B cell (primary cell): ENCODE measurements at regions not wholly inside any gene's neighbourhood (a gene's known extent, or its start where the extent isn't known, plus 50 kb on each side); places are given as distances from the start of the nearest gene placed in this dataset.

Experiments used
- ATAC-seq: fragments of 200-7000 bp; cut with Tn5 transposase; one replicate; pipeline ENCODE4 v1.10.0; 2021; ENCODE audit warnings: low read depth, mild to moderate bottlenecking, moderate number of reproducible peaks, moderate library complexity
- CTCF ChIA-PET: fragments of 350-600 bp; sonication (Branson Sonifier 250); formaldehyde crosslinking; loops from one replicate; lab custom pipeline; 2021; ENCODE audit warnings: antibody characterized with exemption, inconsistent platforms; lab: Charles Lee
- POLR2A ChIA-PET: fragments of 350-600 bp; sonication (Branson Sonifier 250); formaldehyde crosslinking; loops from one replicate; lab custom pipeline; 2021; ENCODE audit warnings: antibody characterized with exemption; lab: Charles Lee
- DNase-seq: peaks from one replicate; pipeline ENCODE4 v3.0.0; 2013
- H2AFZ ChIP-seq: 2 replicates; pipeline ENCODE4 v1.6.1; 2012; ENCODE audit warnings: mild to moderate bottlenecking, low read depth, low read length; ENCODE audit not compliant: insufficient read depth, poor library complexity, severe bottlenecking
- H3K27ac ChIP-seq, 2 donors: 1 replicate in 1 of 2; 2 replicates in 1 of 2; pipeline ENCODE4 v1.5.1; 2012 to 2013; ENCODE audit warnings: low read length in 2 of 2, mild to moderate bottlenecking in 2 of 2, moderate library complexity in 1 of 2
- H3K27me3 ChIP-seq, 4 experiments: fragments of 200-600 bp in 1 of 4; sonication (generic) in 1 of 4; replicated peaks in 1 of 4; 1 replicate in 2 of 4; 2 replicates in 2 of 4; pipeline versions ENCODE4 v1.6.1 to v1.7.0; 2013 to 2016; ENCODE audit warnings: low read length in 3 of 4, mild to moderate bottlenecking in 2 of 4, mixed read lengths in 1 of 4, moderate library complexity in 1 of 4; ENCODE audit not compliant: insufficient read depth in 4 of 4, control insufficient read depth in 3 of 4; ENCODE audit errors: control extremely low read depth in 1 of 4
- H3K36me3 ChIP-seq, 2 experiments: replicated peaks in 1 of 2; 1 replicate in 1 of 2; 2 replicates in 1 of 2; pipeline versions ENCODE4 v1.6.1 to v1.7.1; 2013; ENCODE audit warnings: low read length in 1 of 2; ENCODE audit not compliant: insufficient read depth in 2 of 2, control insufficient read depth in 1 of 2; ENCODE audit errors: control extremely low read depth in 1 of 2, extremely low read depth in 1 of 2
- H3K4me1 ChIP-seq, 2 donors: fragments of 200-600 bp in 1 of 2; sonication (generic) in 1 of 2; 1 replicate in 1 of 2; 2 replicates in 1 of 2; pipeline versions ENCODE4 v1.5.1 to v1.6.1; 2013 to 2017; ENCODE audit warnings: low read length in 2 of 2; ENCODE audit not compliant: control insufficient read depth in 2 of 2, insufficient read depth in 2 of 2
- H3K4me2 ChIP-seq: replicated peaks from 2 replicates; pipeline ENCODE3; 2012; ENCODE audit warnings: mild to moderate bottlenecking, low read depth, low read length; ENCODE audit not compliant: poor library complexity, severe bottlenecking
- H3K4me3 ChIP-seq, 5 experiments: fragments of 200-600 bp in 1 of 5; sonication (generic) in 1 of 5; 1 replicate in 3 of 5; 2 replicates in 2 of 5; pipeline versions ENCODE4 v1.5.1 to v1.7.0; 2011 to 2016; ENCODE audit warnings: low read length in 4 of 5, mild to moderate bottlenecking in 4 of 5, low read depth in 2 of 5, control low read depth in 1 of 5, moderate library complexity in 1 of 5; ENCODE audit not compliant: insufficient read depth in 1 of 5; ENCODE audit errors: control extremely low read depth in 1 of 5, extremely low read depth in 1 of 5
- H3K79me2 ChIP-seq: fragments of 200-600 bp; sonication (generic); one replicate; pipeline ENCODE4 v1.6.0; 2016; ENCODE audit warnings: low read length; ENCODE audit not compliant: control insufficient read depth, insufficient read depth
- H3K9ac ChIP-seq: fragments of 200-600 bp; sonication (generic); 2 replicates; pipeline ENCODE4 v1.6.1; 2017; ENCODE audit warnings: mild to moderate bottlenecking, low read length, moderate library complexity
- H3K9me3 ChIP-seq, 3 donors: one replicate each; pipeline versions ENCODE4 v1.6.1 to v1.7.1; 2013; ENCODE audit warnings: low read length in 2 of 3; ENCODE audit not compliant: control insufficient read depth in 2 of 3, insufficient read depth in 1 of 3; ENCODE audit errors: control extremely low read depth in 1 of 3
- H4K20me1 ChIP-seq: 2 replicates; pipeline ENCODE4 v1.6.0; 2012; ENCODE audit warnings: mild to moderate bottlenecking, low read length; ENCODE audit not compliant: insufficient read depth, control insufficient read depth, poor library complexity, severe bottlenecking
- H3K27ac Mint-ChIP-seq: one replicate; pipeline ENCODE4 v1.8.0; 2021; ENCODE audit warnings: mixed read lengths
- H3K27me3 Mint-ChIP-seq: one replicate; pipeline ENCODE4 v1.8.0; 2021; ENCODE audit warnings: mixed read lengths
- H3K4me1 Mint-ChIP-seq: one replicate; pipeline ENCODE4 v1.8.0; 2021; ENCODE audit warnings: mixed read lengths
- H3K4me3 Mint-ChIP-seq: one replicate; pipeline ENCODE4 v1.8.0; 2021; ENCODE audit warnings: mixed read lengths
- H3K9me3 Mint-ChIP-seq: one replicate; pipeline ENCODE4 v1.8.0; 2022; ENCODE audit warnings: mixed read lengths; ENCODE audit not compliant: insufficient read depth
- EZH2 ChIP-seq: IDR thresholded peaks from 2 replicates; pipeline ENCODE4 v1.6.1; 2012; ENCODE audit warnings: borderline replicate concordance, low read depth, mild to moderate bottlenecking, moderate library complexity, low read length; ENCODE audit not compliant: insufficient read depth, poor library complexity, severe bottlenecking
- WGBS: methylation state at CpG from one replicate; pipeline ENCODE4 v1.1.5; 2013; ENCODE audit warnings: missing lambda C conversion rate; ENCODE audit not compliant: insufficient coverage; 5-methylcytosine and 5-hydroxymethylcytosine counted together
- intact Hi-C: fragments of 100-400 bp; cut with micrococcal nuclease; formaldehyde crosslinking; loops from one replicate; pipeline ENCODE4 v1.10.0; 2022
- TF ChIP-seq, protein P1 (sequence below): fragments of 200-600 bp; IDR thresholded peaks from one replicate; pipeline ENCODE4 v1.8.0; 2022; ENCODE audit warnings: antibody characterized with exemption, mild to moderate bottlenecking

GRCh38 chr12:114864837-114865551 is 181.0 kb upstream of the TBX3 start:
- ChIA-PET POLR2A (no interaction called here), CTCF (no interaction called here)
- no peaks in the 10 kb centered on the region for H3K4me1 ChIP-seq
- no peak overlapping the region for H3K4me2 ChIP-seq
- H3K36me3 ChIP-seq, result no peaks in the 10 kb centered on the region
- H3K9me3 Mint-ChIP-seq, result peaks cover 3% of the 10 kb centered on the region
- H4K20me1 ChIP-seq, result no peaks in the 10 kb centered on the region
- H3K4me3 ChIP-seq, result no peak overlapping the region
- 61% methylated on average over 5 of the region's 12 CpGs for WGBS
- TF ChIP-seq, protein P1, sequence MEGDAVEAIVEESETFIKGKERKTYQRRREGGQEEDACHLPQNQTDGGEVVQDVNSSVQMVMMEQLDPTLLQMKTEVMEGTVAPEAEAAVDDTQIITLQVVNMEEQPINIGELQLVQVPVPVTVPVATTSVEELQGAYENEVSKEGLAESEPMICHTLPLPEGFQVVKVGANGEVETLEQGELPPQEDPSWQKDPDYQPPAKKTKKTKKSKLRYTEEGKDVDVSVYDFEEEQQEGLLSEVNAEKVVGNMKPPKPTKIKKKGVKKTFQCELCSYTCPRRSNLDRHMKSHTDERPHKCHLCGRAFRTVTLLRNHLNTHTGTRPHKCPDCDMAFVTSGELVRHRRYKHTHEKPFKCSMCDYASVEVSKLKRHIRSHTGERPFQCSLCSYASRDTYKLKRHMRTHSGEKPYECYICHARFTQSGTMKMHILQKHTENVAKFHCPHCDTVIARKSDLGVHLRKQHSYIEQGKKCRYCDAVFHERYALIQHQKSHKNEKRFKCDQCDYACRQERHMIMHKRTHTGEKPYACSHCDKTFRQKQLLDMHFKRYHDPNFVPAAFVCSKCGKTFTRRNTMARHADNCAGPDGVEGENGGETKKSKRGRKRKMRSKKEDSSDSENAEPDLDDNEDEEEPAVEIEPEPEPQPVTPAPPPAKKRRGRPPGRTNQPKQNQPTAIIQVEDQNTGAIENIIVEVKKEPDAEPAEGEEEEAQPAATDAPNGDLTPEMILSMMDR, result no peak
- no peak for TF ChIP-seq EZH2
- H3K27ac Mint-ChIP-seq, result no peak overlapping the region
- H3K79me2 ChIP-seq, result no peaks in the 10 kb centered on the region
- H3K4me1 Mint-ChIP-seq, result no peaks in the 10 kb centered on the region
- H3K27me3 Mint-ChIP-seq, result no peaks in the 10 kb centered on the region
- no peak overlapping the region for H3K9ac ChIP-seq
- peaks cover 0 to 7% (median 6%) of the 10 kb centered on the region in 3 donors for H3K9me3 ChIP-seq
- ATAC-seq, result no peak
- no peak for DNase-seq
- no peak overlapping the region for H3K4me3 Mint-ChIP-seq
- intact Hi-C loops, result no loop called here
- H3K27me3 ChIP-seq, result no peaks in the 10 kb centered on the region
- no peak overlapping the region for H2AFZ ChIP-seq
- H3K27ac ChIP-seq, result no peak overlapping the region

- TF ChIP-seq, protein P1, result no peak
- no peak for TF ChIP-seq EZH2
- Histone ChIP-seq H3K36me3 (no peaks in the 10 kb centered on the region), H3K9ac (no peak overlapping the region), H2AFZ (no peak overlapping the region), H3K9me3 (peaks cover 0 to 6% (median 3%) of the 10 kb centered on the region in 3 donors), H4K20me1 (no peaks in the 10 kb centered on the region), H3K79me2 (no peaks in the 10 kb centered on the region), H3K27me3 (no peaks in the 10 kb centered on the region), H3K4me3 (no peak overlapping the region), H3K4me2 (no peak overlapping the region), H3K4me1 (no peaks in the 10 kb centered on the region), H3K27ac (no peak overlapping the region)
- Mint-ChIP-seq H3K27ac (no peak overlapping the region), H3K4me3 (no peak overlapping the region), H3K4me1 (no peaks in the 10 kb centered on the region), H3K9me3 (peaks cover 3% of the 10 kb centered on the region), H3K27me3 (no peaks in the 10 kb centered on the region)
- ATAC-seq, result no peak
- ChIA-PET POLR2A (no interaction called here), CTCF (no interaction called here)
- intact Hi-C loops, result no loop called here
- WGBS, result 68% methylated on average over 4 of the region's 12 CpGs
- DNase-seq, result no peak
These were observed 179.9 kb upstream of the TBX3 start for GRCh38 chr12:114863911-114864310.
